ENCODE measurements at regions not wholly inside any gene's neighbourhood (a gene's known extent, or its start where the extent isn't known, plus 50 kb on each side); places are given as distances from the start of the nearest gene placed in this dataset.

DNA sequence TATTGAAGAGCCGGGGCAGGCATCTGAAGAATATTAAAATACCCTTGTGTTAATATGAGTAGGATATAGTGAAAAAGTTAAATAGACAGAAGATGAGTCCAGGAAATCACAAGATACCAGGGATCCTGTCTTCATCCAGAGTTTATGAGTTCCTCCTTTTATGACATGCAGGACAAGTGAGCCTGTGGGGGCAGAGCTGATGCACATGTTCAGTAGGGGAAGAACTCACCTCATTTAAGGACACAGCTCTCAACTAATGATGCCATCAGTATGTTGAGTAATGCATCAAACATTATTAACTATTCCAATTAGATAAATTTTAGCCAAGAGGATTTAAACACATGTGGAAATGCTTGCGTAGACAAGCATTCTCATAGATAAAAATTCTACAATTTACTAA lies 435.8 kb upstream of the AKR1E2 start:
- TF ChIP-seq, protein P1, sequence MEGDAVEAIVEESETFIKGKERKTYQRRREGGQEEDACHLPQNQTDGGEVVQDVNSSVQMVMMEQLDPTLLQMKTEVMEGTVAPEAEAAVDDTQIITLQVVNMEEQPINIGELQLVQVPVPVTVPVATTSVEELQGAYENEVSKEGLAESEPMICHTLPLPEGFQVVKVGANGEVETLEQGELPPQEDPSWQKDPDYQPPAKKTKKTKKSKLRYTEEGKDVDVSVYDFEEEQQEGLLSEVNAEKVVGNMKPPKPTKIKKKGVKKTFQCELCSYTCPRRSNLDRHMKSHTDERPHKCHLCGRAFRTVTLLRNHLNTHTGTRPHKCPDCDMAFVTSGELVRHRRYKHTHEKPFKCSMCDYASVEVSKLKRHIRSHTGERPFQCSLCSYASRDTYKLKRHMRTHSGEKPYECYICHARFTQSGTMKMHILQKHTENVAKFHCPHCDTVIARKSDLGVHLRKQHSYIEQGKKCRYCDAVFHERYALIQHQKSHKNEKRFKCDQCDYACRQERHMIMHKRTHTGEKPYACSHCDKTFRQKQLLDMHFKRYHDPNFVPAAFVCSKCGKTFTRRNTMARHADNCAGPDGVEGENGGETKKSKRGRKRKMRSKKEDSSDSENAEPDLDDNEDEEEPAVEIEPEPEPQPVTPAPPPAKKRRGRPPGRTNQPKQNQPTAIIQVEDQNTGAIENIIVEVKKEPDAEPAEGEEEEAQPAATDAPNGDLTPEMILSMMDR (IDR thresholded peaks at IDR 0.05; ENCODE audit: insufficient read depth, low read length, missing control alignments), result no peak
- no peak overlapping the region for H3K4me3 ChIP-seq (ENCODE audit: low read depth, low read length)
- ChIA-PET CTCF (interaction anchor here (1.5 kb wide), 1 partner anchor 10 kb away, joined by 6 read pairs; no protein-coding TSS in a partner anchor), POLR2A (no interaction called here)
- no peak for DNase-seq (ENCODE audit: low read depth, low spot score)

DNA sequence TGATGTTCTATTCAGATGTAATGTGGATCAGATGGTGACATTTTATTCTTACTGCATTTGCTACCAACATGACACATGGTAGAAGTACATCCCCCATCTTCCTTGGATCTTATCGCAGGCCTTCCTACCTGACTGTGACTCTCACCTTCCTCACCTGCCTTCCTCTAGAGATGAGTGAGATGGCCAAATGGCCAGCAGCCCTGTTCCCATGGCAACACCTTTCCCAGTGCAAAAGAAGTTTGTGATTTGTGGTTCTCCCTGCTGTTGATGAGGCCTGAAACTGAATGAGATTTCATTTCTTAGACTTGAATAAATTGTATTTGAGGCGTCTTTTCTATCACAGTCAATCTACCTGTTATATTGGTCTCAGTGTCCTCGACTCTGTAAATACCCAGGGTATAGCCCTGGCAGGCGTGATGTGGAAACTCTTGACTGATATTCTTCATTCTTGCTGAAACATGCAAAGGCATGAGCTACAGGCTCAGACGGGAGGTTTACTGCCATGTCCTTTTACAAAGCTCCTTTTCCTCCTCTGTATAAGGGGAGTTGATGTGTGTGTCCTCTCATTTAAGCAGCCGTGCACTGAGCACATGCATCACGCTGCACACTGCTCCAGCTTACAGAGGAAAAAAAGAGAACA lies 440.7 kb upstream of the AKR1E2 start:
- CTCF ChIA-PET, result no interaction called here
- DNase-seq (ENCODE audit: low read depth, low spot score), result no peak
- H3K4me3 ChIP-seq (ENCODE audit: low read depth, low read length), result no peak overlapping the region
- TF ChIP-seq, protein P1 (IDR thresholded peaks at IDR 0.05; ENCODE audit: insufficient read depth, low read length, missing control alignments), result no peak
- POLR2A ChIA-PET, result no interaction called here

DNA sequence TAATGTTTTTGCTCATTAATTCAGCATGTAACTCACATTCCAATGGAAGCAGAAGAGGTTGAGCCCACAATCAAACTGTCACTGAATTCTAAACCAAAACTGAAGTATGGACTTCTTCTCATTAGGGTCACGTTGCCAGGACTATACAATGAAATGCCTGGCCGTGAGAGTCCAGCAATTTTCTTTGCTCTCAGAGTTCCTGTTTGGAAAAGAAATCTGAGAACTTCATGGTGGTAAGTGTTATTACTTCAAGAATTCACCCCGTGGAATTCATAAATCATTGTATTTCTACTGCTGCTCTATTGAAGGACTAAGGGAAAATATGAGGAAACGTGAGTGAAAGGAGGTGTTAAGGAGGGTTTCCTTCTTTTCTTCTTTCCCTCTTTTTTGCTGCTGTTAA lies 441.8 kb upstream of the AKR1E2 start:
- peak; percentile 28 for DNase-seq (ENCODE audit: low read depth, low spot score)
- ChIA-PET POLR2A (no interaction called here), CTCF (no interaction called here)
- no peak overlapping the region for H3K4me3 ChIP-seq (ENCODE audit: low read depth, low read length)
- TF ChIP-seq, protein P1 (IDR thresholded peaks at IDR 0.05; ENCODE audit: insufficient read depth, low read length, missing control alignments), result no peak

DNA sequence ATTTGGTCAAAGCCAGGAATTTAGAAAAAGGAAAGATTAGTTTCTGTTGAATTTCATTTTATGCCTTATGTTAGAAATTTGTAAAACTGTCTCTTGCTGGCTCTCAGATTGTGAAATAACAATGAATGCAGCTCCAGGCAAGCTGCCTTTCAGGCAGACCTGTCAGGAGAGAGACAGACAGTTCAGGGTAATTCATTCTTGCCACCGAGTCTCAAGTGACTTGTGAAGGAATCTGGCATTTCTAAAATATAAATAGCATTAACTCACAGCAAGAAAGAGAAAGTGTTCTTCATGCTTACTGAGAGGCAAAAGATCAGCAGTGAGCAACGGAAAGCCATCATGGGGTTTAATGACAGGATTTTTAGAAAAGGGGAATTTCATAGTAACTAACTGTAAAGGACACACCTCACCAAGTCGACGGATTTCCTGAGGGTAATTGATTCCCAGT lies 442.3 kb upstream of the AKR1E2 start:
- TF ChIP-seq, protein P1 (IDR thresholded peaks at IDR 0.05; ENCODE audit: insufficient read depth, low read length, missing control alignments), result no peak
- POLR2A ChIA-PET, result no interaction called here
- DNase-seq (ENCODE audit: low read depth, low spot score), result no peak
- CTCF ChIA-PET, result no interaction called here
- H3K4me3 ChIP-seq (ENCODE audit: low read depth, low read length), result no peak overlapping the region

DNA sequence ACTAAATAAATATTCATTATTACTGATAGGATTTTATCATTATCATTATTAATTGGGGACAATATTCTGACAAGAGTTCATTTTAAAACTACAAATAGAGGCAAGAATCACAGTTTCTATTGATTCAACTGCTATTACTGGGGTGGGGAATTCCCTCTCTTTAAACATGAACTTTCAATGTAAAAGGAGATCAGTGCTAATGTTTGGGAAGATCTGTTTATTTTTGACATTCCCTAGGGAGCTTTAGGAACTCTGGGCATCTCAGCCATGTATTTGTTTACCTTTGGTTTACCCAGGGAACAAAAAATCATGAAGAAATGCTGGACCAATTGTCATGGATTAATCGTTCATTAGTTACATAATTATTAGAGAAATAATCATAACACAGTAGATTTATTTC lies 443.2 kb upstream of the AKR1E2 start:
- H3K4me3 ChIP-seq (ENCODE audit: low read depth, low read length), result no peak overlapping the region
- ChIA-PET POLR2A (no interaction called here), CTCF (no interaction called here)
- TF ChIP-seq, protein P1 (IDR thresholded peaks at IDR 0.05; ENCODE audit: insufficient read depth, low read length, missing control alignments), result no peak
- DNase-seq (ENCODE audit: low read depth, low spot score), result no peak

DNA sequence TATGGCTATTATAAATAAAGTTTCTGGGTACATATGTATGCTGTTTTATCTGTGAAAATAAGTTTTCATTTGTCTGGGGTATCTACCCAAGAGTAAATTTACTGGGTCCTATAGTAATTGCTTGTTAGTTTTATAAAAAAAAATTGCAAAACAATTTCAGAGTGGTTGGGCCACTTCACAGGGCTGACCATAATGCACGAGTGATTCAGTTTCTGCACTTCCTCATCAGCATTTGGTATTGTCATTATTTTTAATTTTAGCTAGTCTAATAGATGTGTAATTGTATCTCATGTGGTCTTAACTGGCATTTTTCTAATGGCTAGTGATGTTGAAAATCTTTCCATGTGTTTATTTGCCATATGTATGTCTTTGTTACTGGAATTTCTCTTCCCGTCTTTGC lies 452.4 kb upstream of the AKR1E2 start:
- H3K4me3 ChIP-seq (ENCODE audit: low read depth, low read length), result no peak overlapping the region
- ChIA-PET CTCF (no interaction called here), POLR2A (no interaction called here)
- DNase-seq (ENCODE audit: low read depth, low spot score), result no peak
- TF ChIP-seq, protein P1 (IDR thresholded peaks at IDR 0.05; ENCODE audit: insufficient read depth, low read length, missing control alignments), result no peak

Measured in AG04449 (cell line).